ENCODE measurements at regions not wholly inside any gene's neighbourhood (a gene's known extent, or its start where the extent isn't known, plus 50 kb on each side); places are given as distances from the start of the nearest gene placed in this dataset.

DNA sequence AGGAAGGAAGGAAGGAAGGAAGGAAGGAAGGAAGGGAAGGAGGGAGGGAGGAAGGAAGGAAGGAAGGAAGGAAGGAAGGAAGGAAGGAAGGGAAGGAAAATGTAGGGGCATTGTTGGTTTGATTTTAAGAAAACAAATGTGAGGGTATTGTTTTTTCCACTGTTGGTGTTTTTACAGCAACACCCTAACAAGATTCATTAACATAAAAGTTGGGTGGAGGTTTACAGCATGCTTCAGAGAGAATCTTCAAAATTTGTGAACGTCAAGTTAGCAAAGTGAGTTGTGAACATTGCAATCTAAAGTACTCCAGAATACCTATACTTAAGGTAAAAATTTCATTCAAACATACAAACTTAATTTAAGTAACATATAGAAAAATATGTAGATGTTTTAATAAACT is 200.2 kb upstream of the ID4 start:
- TF ChIP-seq POLR2AphosphoS5 (IDR thresholded peaks at IDR 0.05; ENCODE audit: low read depth, low read length) (no peak), TAF1 (IDR thresholded peaks at IDR 0.05; ENCODE audit: low read depth, low read length) (no peak)
